Fibroblast of skin of abdomen (primary cell): ENCODE measurements at regions not wholly inside any gene's neighbourhood (a gene's known extent, or its start where the extent isn't known, plus 50 kb on each side); places are given as distances from the start of the nearest gene placed in this dataset.

ENCODE experiments used
- DNase-seq: peaks from one replicate; pipeline ENCODE4 v3.0.0-alpha.2; 2013

GRCh38 chr1:116299248-116299647, 73.8 kb upstream of the ATP1A1 start:
- DNase-seq = no peak

GRCh38 chr1:116302281-116302680, 70.8 kb upstream of the ATP1A1 start:
- DNase-seq = no peak

- no peak for DNase-seq
Observed at GRCh38 chr1:116306102-116306501, 66.9 kb upstream of the ATP1A1 start.

- no peak for DNase-seq
Observed at GRCh38 chr1:116306840-116307442, 66.1 kb upstream of the ATP1A1 start.

GRCh38 chr1:116308276-116308675, 64.8 kb upstream of the ATP1A1 start:
- no peak for DNase-seq

GRCh38 chr1:116309090-116309870, 63.8 kb upstream of the ATP1A1 start:
- DNase-seq = no peak

- no peak for DNase-seq
Observed at GRCh38 chr1:116310180-116310579, 62.9 kb upstream of the ATP1A1 start.

GRCh38 chr1:116311193-116311592, 61.9 kb upstream of the ATP1A1 start:
- DNase-seq = no peak

- no peak for DNase-seq
Observed at GRCh38 chr1:116311756-116312680, 61.0 kb upstream of the ATP1A1 start.

- no peak for DNase-seq
Observed at GRCh38 chr1:116312681-116313069, 60.4 kb upstream of the ATP1A1 start.

GRCh38 chr1:116313776-116314175, 59.3 kb upstream of the ATP1A1 start:
- DNase-seq = no peak

- DNase-seq = no peak
Observed at GRCh38 chr1:116314305-116314919, 58.6 kb upstream of the ATP1A1 start.

GRCh38 chr1:116316373-116316772, 56.7 kb upstream of the ATP1A1 start:
- no peak for DNase-seq

GRCh38 chr1:116318897-116319296, 54.1 kb upstream of the ATP1A1 start:
- DNase-seq = no peak

GRCh38 chr1:116320874-116321273, 52.2 kb upstream of the ATP1A1 start:
- no peak for DNase-seq

GRCh38 chr1:116321766-116322175, 51.3 kb upstream of the ATP1A1 start:
- DNase-seq = no peak

- no peak for DNase-seq
Observed at GRCh38 chr1:116322752-116323405, 50.2 kb upstream of the ATP1A1 start.
